ENCODE measurements at regions not wholly inside any gene's neighbourhood (a gene's known extent, or its start where the extent isn't known, plus 50 kb on each side); places are given as distances from the start of the nearest gene placed in this dataset.

DNA sequence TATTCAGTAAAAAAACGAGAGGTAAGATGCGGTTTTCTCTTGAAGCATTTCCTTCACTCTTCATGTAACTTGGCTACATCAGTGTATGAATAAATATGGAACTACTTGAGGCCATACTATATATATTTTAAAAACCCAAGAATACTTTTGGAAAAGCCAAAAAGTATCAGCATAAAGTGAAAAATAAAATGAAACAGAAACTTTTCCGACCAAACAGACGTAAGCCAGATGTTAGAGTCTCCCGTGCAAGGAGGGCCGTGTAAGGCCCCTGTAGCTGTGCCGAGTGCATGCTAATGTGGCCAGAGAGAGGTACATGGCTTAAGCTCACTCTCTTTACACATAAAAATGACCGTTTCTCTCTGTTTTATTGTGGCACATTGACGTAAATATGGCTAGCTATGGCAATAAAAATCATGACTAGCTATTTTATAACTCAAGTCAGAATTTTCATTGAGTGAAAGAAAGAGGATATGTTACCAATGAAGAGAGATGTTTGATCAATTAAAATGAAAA, 140.1 kb upstream of the GMDS start:
- no peaks in the 10 kb centered on the region for H3K27me3 ChIP-seq
- no peak overlapping the region for H3K4me3 ChIP-seq
- no peak overlapping the region for H3K27ac ChIP-seq
- TF ChIP-seq POLR2A (IDR thresholded peaks at IDR 0.05), result no peak
- TF ChIP-seq, protein P1, sequence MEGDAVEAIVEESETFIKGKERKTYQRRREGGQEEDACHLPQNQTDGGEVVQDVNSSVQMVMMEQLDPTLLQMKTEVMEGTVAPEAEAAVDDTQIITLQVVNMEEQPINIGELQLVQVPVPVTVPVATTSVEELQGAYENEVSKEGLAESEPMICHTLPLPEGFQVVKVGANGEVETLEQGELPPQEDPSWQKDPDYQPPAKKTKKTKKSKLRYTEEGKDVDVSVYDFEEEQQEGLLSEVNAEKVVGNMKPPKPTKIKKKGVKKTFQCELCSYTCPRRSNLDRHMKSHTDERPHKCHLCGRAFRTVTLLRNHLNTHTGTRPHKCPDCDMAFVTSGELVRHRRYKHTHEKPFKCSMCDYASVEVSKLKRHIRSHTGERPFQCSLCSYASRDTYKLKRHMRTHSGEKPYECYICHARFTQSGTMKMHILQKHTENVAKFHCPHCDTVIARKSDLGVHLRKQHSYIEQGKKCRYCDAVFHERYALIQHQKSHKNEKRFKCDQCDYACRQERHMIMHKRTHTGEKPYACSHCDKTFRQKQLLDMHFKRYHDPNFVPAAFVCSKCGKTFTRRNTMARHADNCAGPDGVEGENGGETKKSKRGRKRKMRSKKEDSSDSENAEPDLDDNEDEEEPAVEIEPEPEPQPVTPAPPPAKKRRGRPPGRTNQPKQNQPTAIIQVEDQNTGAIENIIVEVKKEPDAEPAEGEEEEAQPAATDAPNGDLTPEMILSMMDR (IDR thresholded peaks at IDR 0.05), result no peak
- WGBS, 4 donors, result 88 to 91% (median 90%) methylated on average over 9 of the region's 9 CpGs
- no peaks in the 10 kb centered on the region for H3K36me3 ChIP-seq (replicated peaks in 1 of 2)
- H3K9me3 ChIP-seq (replicated peaks in 1 of 3), result no peaks in the 10 kb centered on the region
- H3K4me1 ChIP-seq (replicated peaks in 1 of 2), result no peaks in the 10 kb centered on the region
- intact Hi-C loops (cut with DNase I), result no loop called here
- no peak for DNase-seq

GRCh38 chr6:2384528-2384927, 139.1 kb upstream of the GMDS start:
- no peak for DNase-seq
- no peak overlapping the region for H3K4me3 ChIP-seq
- no peaks in the 10 kb centered on the region for H3K36me3 ChIP-seq (replicated peaks in 1 of 2)
- H3K27ac ChIP-seq, result no peak overlapping the region
- TF ChIP-seq POLR2A (IDR thresholded peaks at IDR 0.05), result no peak
- TF ChIP-seq, protein P1 (IDR thresholded peaks at IDR 0.05), result no peak
- no peaks in the 10 kb centered on the region for H3K27me3 ChIP-seq
- intact Hi-C loops (cut with DNase I), result no loop called here
- no peaks in the 10 kb centered on the region for H3K9me3 ChIP-seq (replicated peaks in 1 of 3)
- WGBS, 4 donors, result 89 to 97% (median 93%) methylated on average over 3 of the region's 3 CpGs
- no peaks in the 10 kb centered on the region for H3K4me1 ChIP-seq (replicated peaks in 1 of 2)

DNA sequence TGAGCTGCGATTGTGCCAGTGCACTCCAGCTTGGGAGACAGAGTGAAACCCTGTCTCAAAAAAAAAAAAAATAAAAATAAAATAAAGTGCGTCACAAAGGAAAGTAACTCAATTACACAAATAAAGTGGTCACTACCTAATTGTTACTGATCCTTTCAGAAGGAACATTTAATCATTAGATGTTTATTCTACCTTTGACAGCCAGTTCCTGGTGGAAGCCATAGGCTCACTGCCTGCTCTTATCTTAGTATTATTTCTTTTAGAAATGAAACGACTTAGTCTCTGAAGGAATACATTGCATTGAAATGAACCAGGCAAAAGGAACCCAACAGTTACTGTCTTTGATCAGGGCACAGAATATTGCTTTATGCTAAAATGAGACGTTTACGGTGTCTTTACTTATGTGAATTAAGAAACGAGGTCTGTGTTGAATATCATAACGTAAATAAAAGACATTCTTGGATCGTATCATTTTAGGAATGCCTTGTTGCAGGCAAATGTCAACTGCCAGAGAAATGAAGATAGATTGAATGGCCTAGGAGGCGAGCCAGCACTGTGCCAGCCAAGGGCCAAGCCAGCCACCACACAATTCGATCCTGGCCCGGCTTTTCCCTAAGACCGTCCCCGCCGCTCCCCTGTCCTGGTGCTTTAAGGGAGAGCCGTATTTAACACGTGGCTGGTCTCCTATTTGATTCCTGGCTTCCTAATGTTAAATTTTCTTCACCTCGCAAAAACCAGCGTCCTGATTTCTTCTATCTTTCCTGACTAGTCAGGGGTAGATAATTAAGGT, 136.7 kb upstream of the GMDS start:
- H3K27ac ChIP-seq, result no peak overlapping the region
- TF ChIP-seq, protein P1 (IDR thresholded peaks at IDR 0.05), result no peak
- TF ChIP-seq POLR2A (IDR thresholded peaks at IDR 0.05), result no peak
- H3K4me1 ChIP-seq (replicated peaks in 1 of 2), result no peaks in the 10 kb centered on the region
- no peaks in the 10 kb centered on the region for H3K36me3 ChIP-seq (replicated peaks in 1 of 2)
- H3K4me3 ChIP-seq, result no peak overlapping the region
- H3K9me3 ChIP-seq (replicated peaks in 1 of 3), result no peaks in the 10 kb centered on the region
- 86 to 88% (median 87%) methylated on average over 18 of the region's 18 CpGs for WGBS, 4 donors
- no peaks in the 10 kb centered on the region for H3K27me3 ChIP-seq
- DNase-seq, result no peak
- intact Hi-C loops (cut with DNase I), result no loop called here

DNA sequence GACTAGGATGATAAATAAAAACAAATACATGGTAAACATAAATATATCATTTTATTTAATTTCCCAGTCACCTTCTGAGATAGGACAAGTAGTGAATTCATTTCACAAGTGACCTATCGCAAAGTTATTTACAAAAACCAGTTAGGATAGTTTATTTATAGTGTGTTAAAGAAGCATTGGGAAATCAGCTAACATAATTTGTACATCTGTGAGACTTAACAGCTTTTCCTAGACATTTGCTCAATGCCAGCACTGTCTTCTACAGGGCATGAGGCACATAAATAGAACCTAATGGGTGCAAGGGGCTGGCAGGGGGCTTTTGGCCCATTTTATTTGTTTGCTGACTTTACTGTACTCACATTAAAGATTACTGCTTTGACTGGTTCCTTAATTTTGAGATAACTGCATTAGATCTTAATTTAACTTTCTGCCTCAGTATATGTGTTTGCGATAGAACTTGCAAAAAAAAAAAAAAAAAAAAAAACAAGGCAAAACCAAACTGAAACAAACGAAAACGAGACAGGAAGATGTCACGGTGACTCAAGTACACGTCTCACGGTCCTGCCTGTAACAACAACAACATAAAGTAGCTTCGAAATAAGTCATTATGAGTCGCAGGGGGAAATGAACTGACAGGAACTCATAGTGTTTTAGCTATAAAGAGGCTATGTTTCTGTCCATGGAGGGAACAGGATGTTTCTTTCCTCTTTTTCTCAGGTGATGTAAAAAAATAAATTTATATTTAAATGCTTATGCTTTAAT, 133.7 kb upstream of the GMDS start:
- Histone ChIP-seq H3K4me1 (replicated peaks in 1 of 2) (no peaks in the 10 kb centered on the region), H3K27ac (no peak overlapping the region), H3K36me3 (replicated peaks in 1 of 2) (no peaks in the 10 kb centered on the region), H3K9me3 (replicated peaks in 1 of 3) (no peaks in the 10 kb centered on the region), H3K4me3 (no peak overlapping the region), H3K27me3 (no peaks in the 10 kb centered on the region)
- TF ChIP-seq, protein P1 (IDR thresholded peaks at IDR 0.05), result no peak
- no peak for TF ChIP-seq POLR2A (IDR thresholded peaks at IDR 0.05)
- intact Hi-C loops (cut with DNase I), result no loop called here
- 74 to 84% (median 79%) methylated on average over 9 of the region's 9 CpGs for WGBS, 4 donors
- DNase-seq, result no peak

All from adrenal gland (tissue), 9 donors.